GM12878 (cell line): ENCODE measurements at regions not wholly inside any gene's neighbourhood (a gene's known extent, or its start where the extent isn't known, plus 50 kb on each side); places are given as distances from the start of the nearest gene placed in this dataset.

Experiments
- FOS ChIP-seq: IDR thresholded peaks from 3 replicates; pipeline ENCODE4 v1.6.1; 2011; ENCODE audit warnings: borderline replicate concordance; ENCODE audit not compliant: insufficient read length; ENCODE audit errors: extremely low read depth
- POLR2A ChIP-seq: IDR thresholded peaks from 2 replicates; pipeline ENCODE4 v1.6.1; 2011; ENCODE audit warnings: low read depth, mild to moderate bottlenecking, low read length
- RCOR1 ChIP-seq: conservative IDR thresholded peaks from 2 replicates; pipeline ENCODE4 v1.6.1; 2012; ENCODE audit warnings: low read depth, low read length, improper control_type of control experiment
- SIN3A ChIP-seq: IDR thresholded peaks from 2 replicates; pipeline ENCODE4 v1.6.1; 2012; ENCODE audit warnings: low read depth, low read length, improper control_type of control experiment
- TAF1 ChIP-seq: IDR thresholded peaks from 2 replicates; pipeline ENCODE4 v1.6.1; 2011; ENCODE audit warnings: mild to moderate bottlenecking, low read depth, low read length, borderline replicate concordance
- ZZZ3 ChIP-seq: IDR thresholded peaks from 2 replicates; pipeline ENCODE4 v1.6.1; 2011; ENCODE audit warnings: low read depth; ENCODE audit not compliant: control insufficient read depth, insufficient read length
- TF ChIP-seq, protein P1 (sequence below), 3 experiments: IDR thresholded peaks in 2 of 3; conservative IDR thresholded peaks in 1 of 3; 2 replicates each; pipeline ENCODE4 v1.5.1; 2011; ENCODE audit warnings: low read depth in 3 of 3, low read length in 3 of 3, mild to moderate bottlenecking in 3 of 3, control low read depth in 2 of 3, moderate library complexity in 2 of 3, inconsistent platforms in 1 of 3, mixed read lengths in 1 of 3; ENCODE audit not compliant: control insufficient read depth in 2 of 3, insufficient read depth in 1 of 3; ENCODE audit errors: extremely low read depth in 1 of 3
- TF ChIP-seq, protein P2 (sequence below): IDR thresholded peaks from 2 replicates; pipeline ENCODE4 v1.6.1; 2012; ENCODE audit warnings: low read depth, low read length, improper control_type of control experiment
- TF ChIP-seq, protein P3 (sequence below): fragments of 450-650 bp; formaldehyde crosslinking; IDR thresholded peaks from 2 replicates; pipeline ENCODE4 v1.5.0; 2022; ENCODE audit warnings: mild to moderate bottlenecking, missing genetic modification characterization
- TF ChIP-seq, protein P4 (sequence below): IDR thresholded peaks from 2 replicates; pipeline ENCODE4 v1.6.1; 2012; ENCODE audit warnings: mild to moderate bottlenecking, low read depth, low read length

DNA sequence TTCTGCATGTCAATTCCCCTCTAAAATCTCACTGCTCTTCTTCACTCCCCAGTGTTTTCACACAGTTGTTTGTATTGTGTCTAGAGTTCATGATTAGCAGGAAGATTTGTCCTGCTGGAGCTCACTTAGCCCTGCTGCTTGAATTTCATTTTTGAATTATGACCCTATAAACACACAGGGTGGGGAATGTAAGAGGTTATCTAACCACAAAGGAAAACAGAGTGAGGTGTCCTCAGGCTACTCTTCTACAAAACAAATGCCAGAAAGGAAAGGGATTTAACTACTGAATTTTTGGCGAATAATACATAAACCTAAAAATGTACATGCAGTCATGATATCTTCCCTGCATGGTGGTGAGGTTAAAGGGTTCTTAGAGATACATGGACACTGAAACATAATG is 215.1 kb upstream of the CNTN4 start:
- TF ChIP-seq, protein P1, sequence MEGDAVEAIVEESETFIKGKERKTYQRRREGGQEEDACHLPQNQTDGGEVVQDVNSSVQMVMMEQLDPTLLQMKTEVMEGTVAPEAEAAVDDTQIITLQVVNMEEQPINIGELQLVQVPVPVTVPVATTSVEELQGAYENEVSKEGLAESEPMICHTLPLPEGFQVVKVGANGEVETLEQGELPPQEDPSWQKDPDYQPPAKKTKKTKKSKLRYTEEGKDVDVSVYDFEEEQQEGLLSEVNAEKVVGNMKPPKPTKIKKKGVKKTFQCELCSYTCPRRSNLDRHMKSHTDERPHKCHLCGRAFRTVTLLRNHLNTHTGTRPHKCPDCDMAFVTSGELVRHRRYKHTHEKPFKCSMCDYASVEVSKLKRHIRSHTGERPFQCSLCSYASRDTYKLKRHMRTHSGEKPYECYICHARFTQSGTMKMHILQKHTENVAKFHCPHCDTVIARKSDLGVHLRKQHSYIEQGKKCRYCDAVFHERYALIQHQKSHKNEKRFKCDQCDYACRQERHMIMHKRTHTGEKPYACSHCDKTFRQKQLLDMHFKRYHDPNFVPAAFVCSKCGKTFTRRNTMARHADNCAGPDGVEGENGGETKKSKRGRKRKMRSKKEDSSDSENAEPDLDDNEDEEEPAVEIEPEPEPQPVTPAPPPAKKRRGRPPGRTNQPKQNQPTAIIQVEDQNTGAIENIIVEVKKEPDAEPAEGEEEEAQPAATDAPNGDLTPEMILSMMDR (IDR thresholded peaks at IDR 0.05 in 2 of 3, conservative IDR thresholded peaks at IDR 0.05 in 1 of 3; ENCODE audit: control insufficient read depth in 2 of 3, extremely low read depth in 1 of 3, insufficient read depth in 1 of 3, low read depth in 3 of 3, low read length in 3 of 3): no peak
- TF ChIP-seq FOS: no peak
- TF ChIP-seq ZZZ3: no peak
- TF ChIP-seq, protein P2, sequence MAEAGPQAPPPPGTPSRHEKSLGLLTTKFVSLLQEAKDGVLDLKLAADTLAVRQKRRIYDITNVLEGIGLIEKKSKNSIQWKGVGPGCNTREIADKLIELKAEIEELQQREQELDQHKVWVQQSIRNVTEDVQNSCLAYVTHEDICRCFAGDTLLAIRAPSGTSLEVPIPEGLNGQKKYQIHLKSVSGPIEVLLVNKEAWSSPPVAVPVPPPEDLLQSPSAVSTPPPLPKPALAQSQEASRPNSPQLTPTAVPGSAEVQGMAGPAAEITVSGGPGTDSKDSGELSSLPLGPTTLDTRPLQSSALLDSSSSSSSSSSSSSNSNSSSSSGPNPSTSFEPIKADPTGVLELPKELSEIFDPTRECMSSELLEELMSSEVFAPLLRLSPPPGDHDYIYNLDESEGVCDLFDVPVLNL: no peak
- TF ChIP-seq POLR2A: no peak
- TF ChIP-seq TAF1: no peak
- no peak for TF ChIP-seq RCOR1
- TF ChIP-seq, protein P3, sequence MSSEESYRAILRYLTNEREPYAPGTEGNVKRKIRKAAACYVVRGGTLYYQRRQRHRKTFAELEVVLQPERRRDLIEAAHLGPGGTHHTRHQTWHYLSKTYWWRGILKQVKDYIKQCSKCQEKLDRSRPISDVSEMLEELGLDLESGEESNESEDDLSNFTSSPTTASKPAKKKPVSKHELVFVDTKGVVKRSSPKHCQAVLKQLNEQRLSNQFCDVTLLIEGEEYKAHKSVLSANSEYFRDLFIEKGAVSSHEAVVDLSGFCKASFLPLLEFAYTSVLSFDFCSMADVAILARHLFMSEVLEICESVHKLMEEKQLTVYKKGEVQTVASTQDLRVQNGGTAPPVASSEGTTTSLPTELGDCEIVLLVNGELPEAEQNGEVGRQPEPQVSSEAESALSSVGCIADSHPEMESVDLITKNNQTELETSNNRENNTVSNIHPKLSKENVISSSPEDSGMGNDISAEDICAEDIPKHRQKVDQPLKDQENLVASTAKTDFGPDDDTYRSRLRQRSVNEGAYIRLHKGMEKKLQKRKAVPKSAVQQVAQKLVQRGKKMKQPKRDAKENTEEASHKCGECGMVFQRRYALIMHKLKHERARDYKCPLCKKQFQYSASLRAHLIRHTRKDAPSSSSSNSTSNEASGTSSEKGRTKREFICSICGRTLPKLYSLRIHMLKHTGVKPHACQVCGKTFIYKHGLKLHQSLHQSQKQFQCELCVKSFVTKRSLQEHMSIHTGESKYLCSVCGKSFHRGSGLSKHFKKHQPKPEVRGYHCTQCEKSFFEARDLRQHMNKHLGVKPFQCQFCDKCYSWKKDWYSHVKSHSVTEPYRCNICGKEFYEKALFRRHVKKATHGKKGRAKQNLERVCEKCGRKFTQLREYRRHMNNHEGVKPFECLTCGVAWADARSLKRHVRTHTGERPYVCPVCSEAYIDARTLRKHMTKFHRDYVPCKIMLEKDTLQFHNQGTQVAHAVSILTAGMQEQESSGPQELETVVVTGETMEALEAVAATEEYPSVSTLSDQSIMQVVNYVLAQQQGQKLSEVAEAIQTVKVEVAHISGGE: no peak
- TF ChIP-seq SIN3A: no peak
- TF ChIP-seq, protein P4, sequence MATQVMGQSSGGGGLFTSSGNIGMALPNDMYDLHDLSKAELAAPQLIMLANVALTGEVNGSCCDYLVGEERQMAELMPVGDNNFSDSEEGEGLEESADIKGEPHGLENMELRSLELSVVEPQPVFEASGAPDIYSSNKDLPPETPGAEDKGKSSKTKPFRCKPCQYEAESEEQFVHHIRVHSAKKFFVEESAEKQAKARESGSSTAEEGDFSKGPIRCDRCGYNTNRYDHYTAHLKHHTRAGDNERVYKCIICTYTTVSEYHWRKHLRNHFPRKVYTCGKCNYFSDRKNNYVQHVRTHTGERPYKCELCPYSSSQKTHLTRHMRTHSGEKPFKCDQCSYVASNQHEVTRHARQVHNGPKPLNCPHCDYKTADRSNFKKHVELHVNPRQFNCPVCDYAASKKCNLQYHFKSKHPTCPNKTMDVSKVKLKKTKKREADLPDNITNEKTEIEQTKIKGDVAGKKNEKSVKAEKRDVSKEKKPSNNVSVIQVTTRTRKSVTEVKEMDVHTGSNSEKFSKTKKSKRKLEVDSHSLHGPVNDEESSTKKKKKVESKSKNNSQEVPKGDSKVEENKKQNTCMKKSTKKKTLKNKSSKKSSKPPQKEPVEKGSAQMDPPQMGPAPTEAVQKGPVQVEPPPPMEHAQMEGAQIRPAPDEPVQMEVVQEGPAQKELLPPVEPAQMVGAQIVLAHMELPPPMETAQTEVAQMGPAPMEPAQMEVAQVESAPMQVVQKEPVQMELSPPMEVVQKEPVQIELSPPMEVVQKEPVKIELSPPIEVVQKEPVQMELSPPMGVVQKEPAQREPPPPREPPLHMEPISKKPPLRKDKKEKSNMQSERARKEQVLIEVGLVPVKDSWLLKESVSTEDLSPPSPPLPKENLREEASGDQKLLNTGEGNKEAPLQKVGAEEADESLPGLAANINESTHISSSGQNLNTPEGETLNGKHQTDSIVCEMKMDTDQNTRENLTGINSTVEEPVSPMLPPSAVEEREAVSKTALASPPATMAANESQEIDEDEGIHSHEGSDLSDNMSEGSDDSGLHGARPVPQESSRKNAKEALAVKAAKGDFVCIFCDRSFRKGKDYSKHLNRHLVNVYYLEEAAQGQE: no peak
